NCI-H69 (cell line): ENCODE measurements at regions not wholly inside any gene's neighbourhood (a gene's known extent, or its start where the extent isn't known, plus 50 kb on each side); places are given as distances from the start of the nearest gene placed in this dataset.
"Not testable (repeated sequence)": the region's sequence is repeated elsewhere in the genome, so short reads cannot be mapped to it uniquely, and the experiment has no call there.

Experiments used
- DNase-seq: peaks from one replicate; lab custom pipeline; 2025; lab: John Stamatoyannopoulos, UW

GRCh38 chr2:20499387-20499786, 52.5 kb downstream of the RHOB start:
- no peak for DNase-seq

GRCh38 chr2:20501974-20502373, 55.1 kb downstream of the RHOB start:
- DNase-seq: no peak

DNA sequence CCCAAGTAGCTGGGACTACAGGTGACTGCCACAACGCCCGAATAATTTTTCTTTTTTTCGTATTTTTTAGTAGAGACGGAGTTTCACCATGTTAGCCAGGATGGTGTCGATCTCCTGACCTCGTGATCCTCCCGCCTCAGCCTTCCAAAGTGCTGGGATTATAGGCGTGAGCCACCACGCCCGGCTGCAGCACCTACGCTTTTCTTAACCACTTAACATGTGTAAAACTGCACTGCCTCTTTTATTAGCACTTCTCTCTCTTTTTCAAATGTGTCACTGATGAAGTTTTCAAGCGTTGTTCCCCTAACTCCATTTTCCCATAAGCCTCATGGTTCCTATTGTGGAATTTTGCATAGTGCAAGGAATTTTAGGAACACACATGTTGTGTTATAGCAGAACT, 55.6 kb downstream of the RHOB start:
- not testable (repeated sequence) for DNase-seq

DNA sequence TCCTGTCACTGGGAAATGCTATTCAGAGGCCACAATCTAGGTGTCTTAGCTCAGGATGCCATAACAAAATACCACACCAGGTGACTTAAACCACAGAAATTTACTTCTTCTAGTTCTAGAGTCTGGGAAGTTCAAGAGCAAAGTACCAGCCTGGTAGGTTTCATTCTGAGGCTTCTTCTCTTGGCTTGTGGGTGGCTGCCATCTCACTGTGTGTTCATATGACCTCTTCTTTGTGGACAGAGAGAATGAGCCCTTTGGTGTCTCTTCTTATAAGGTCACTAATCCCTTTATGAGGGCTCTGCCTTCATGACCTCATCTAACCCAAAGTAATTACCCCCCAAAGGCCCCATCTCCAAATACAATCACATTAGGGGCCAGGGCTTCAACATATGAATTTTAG, 57.3 kb downstream of the RHOB start:
- no peak for DNase-seq

DNA sequence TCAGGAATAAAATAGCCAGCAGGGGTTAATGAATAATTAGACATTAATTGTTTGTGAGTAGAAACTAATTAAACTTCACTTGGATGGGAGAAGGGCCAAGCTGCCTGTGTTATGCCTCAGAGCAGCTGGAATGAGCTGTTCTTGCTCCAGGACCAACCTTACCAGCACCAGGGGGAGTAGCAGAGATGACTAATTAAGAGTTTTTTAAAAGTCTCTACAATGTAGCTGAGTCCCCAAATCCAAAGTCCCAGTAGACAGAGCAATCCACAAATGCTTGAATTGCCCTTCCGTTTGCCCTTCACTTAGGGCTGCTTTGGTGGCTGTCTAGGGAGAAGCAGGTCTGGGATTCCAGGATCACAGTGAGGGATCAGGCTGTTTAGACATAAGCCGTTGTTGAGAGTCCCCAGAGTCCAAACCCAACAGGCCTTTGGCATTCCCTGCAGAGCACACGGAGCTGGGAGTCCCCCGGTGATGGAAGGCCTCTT, 59.4 kb downstream of the RHOB start:
- DNase-seq: no peak

DNA sequence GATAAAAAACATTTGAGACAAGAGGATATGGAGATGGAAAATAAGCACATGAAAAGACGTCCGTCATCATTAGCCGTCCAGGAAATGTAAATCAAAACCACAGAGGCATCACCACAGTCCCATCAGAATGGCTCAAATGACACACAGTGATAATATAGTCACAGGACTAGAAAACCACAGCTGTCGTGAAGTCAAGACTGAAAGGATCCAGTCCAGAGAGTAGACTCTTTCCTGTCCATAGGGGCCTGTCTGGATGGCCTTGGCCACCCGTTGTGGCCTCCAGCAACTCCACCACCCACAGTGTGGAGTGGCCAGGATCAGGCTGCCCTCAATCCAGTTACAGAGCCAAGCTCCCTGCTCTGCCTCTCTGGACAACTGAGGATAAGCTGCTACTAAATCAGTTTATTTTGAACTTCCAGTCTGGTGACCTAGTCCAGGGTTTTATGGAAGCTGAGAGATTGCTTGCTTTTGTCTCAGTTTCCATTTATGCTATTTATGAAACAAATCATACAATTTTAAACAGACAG, 60.4 kb downstream of the RHOB start:
- DNase-seq: no peak

GRCh38 chr2:20507711-20508110, 60.8 kb downstream of the RHOB start:
- no peak for DNase-seq

- DNase-seq: no peak
These were observed 62.5 kb downstream of the RHOB start for GRCh38 chr2:20509301-20509769.

GRCh38 chr2:20509770-20510490, 63.1 kb downstream of the RHOB start:
- DNase-seq: peak; percentile 81

DNA sequence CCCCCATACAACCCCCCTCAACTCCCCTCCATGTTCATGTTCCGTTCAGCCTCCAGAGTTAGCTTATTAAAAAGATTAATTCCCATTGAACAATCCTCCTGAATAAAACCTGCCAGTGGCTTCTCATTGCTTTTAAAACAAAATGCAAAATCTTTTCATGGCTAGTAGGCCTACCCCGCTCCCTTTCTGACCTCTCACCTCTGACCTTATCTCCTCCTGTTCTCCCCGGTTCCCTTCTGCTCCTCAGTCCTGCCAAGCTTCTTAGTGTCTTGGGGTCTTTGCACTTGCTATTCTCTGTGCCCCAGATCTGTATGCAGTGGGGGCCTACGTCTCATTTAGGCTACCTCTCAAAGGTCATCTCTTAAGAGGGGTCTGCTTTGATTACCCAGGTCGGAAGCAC, 64.3 kb downstream of the RHOB start:
- DNase-seq: no peak

DNA sequence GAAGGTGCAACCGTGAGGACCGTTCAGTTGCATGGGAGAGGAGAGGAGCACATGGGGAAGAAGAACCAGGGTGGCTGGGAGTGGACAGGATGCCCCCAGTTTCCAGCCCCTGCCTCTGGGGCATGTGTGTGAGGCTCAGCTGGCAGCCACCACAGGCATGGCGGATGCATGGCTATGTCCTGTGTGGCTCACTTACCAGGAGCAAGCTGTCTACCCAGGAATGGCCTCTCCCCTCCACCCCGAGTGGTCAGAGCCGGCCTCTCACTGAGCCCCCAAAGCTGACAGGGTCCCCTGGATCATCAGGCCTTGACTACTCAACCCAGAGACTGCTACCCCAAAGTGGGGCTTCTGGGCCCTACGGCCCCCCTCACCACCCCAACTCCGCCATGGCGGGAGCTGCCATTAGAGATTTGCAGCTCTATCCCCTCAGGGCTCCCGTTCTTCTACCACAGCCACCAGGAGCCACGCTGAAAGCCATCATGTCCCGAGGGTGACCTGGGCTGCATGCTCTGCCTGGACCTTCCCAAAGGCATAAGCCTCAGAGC, 65.3 kb downstream of the RHOB start:
- no peak for DNase-seq

- no peak for DNase-seq
These were observed 67.1 kb downstream of the RHOB start for GRCh38 chr2:20513946-20514345.

DNA sequence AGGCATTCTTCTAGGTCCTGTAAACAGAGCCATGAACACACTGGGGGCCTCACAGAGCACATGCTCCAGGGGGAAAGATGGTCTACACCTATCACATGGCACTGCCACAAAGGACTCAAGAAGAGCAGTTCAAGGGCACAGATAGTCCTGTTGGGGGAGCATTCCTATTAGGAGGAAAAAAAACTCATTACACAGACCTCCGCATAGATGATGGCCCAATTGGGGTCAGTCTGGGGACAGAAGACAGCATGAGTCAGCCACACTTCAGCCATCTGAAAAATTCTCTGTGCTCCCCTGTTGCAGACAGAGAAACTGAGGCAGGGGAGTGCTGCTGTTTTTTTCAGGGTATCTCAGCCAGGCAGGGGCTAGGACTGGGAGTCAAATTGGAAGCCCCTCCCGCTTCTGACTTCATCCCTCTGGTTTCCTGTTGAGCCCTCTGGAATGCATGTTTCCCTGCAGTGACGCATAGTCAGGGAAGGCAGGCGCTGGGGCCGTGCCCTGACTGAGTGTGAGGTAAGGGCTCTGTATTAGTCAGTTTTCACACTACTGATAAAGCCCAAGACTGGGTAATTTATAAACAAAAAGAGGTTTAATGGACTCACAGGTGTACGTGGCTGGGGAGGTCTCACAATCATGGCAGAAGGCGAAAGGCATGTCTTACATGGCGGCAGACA, 67.9 kb downstream of the RHOB start:
- no peak for DNase-seq

DNA sequence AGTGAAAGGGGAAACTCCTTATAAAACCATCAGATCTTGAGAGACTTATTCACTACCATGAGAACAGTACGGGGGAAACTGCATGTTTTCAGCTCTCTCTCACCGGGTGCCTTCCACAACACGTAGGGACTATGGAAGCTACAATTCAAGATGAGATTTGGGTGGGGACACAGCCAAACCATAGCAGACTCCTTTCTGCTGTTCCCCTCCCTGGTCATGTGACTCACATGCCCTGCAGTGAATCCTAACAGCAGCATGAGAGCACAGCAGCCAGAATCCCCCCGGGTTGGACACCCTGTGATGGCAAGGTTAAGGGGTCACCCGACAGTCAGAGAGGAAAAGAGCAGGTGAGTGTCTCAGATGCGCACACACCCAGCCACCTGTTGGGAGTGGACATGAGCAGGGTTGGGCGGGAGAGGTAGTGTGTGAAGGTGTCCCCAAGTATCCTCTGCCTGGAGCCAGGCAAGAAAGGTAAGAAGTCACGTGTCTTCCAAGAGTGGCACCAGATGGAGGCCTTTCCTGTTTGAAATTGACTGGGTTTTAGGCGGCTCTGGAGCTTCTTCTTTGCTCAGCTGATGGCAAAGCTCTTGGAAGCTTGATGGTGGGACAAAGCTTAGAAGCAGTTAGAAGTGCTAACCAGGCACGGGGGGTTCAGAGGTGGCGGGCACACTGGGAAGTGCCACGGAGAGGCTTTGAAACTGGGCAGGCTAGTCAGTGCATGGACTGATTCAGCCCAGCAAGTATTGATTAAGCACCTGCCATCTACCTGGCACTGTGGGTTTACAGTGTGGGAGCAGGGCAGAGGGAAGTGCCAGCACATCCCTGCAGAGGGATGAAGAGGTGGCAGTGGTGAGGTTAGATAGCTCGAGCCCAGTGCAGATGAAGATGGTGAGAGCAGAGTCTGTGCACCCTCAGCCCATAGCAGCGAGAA, 68.7 kb downstream of the RHOB start:
- DNase-seq: no peak

GRCh38 chr2:20516291-20516645, 69.4 kb downstream of the RHOB start:
- no peak for DNase-seq

DNA sequence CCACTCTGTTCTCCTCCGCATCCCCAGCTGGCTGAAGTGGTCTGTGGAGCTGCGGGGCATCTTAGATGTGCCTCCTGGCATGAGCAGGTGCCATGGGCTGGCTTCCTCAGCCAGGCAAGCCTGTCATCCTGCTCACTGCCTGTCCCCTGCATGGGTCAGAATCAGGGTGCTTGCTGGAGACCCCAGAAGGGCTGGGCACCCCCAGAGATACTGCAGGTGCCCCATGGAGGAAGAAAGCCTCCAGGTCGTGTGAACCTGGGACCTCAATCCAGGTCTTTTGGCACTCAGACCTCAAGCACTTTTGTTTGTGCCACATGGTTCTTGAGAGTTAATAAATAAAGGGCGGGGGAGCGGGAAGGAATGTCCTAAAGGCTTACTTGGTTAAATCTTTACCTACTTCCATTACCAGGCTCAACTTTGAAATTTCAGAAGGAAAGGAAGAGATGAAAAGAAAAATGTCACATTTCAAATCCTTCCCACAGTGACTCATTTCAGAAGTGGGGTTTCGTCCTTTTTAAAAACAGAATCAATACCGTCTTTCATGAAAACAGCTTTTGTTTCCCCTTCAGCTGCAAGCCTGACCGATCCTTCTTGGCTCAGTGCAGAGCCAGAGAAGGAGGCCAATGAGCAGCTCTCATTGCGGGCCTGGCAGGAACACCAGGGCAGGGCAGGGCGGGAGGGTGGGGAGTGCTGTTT, 69.9 kb downstream of the RHOB start:
- no peak for DNase-seq

- DNase-seq: peak; percentile 9
These were observed 72.4 kb downstream of the RHOB start for GRCh38 chr2:20519309-20519708.

DNA sequence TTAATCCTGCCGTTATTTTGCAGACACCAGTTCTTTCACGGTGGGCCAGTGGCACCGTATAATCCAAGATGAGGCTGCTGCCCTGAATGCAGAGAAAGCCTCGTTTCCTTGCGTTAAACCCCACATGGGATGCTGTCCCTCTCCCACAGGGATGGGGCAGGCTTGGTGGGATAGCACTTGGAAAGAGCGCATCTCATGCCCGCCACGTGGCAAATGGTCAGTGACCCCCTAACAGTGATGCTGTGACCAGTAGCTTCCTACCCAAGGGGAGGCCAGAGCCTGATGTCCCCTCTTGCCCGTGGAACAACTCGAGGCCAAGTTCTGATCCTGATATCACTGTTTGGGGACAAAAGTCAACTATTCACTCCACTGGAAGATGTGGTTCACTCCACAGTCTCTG, 73.3 kb downstream of the RHOB start:
- no peak for DNase-seq

- DNase-seq: no peak
These were observed 74.3 kb downstream of the RHOB start for GRCh38 chr2:20521193-20521592.

GRCh38 chr2:20521682-20522189, 74.9 kb downstream of the RHOB start:
- DNase-seq: no peak
